HG03103 (cell line): ENCODE measurements at regions not wholly inside any gene's neighbourhood (a gene's known extent, or its start where the extent isn't known, plus 50 kb on each side); places are given as distances from the start of the nearest gene placed in this dataset.

ENCODE experiments used
- ATAC-seq: cut with Tn5 transposase; IDR thresholded peaks from one replicate; pipeline ENCODE4 v1.9.1; 2021; ENCODE audit warnings: low read depth; ENCODE audit not compliant: unreplicated experiment

GRCh38 chr5:114007678-114008077 is 354.2 kb upstream of the KCNN2 start:
- ATAC-seq: no peak

DNA sequence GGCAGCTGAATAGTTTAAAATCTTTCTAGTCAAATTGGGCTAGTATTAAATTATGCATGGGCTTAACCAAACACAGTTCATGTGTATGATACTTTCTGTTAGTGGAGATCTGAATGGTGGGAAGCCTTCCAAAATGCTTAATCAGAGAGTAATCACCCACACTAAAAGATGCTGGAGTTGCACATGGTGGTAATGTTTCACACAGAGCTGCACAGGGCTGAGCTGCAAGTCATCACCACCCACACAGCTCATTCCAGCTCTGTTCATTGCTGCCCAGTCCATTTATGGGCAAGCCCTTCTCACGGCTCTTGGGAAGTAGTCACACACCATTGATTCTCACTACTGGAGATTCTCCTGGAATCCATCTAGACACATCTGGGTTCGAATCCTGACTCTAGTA is 351.5 kb upstream of the KCNN2 start:
- no peak for ATAC-seq

- no peak for ATAC-seq
Observed at GRCh38 chr5:114018186-114018585, 343.7 kb upstream of the KCNN2 start.

DNA sequence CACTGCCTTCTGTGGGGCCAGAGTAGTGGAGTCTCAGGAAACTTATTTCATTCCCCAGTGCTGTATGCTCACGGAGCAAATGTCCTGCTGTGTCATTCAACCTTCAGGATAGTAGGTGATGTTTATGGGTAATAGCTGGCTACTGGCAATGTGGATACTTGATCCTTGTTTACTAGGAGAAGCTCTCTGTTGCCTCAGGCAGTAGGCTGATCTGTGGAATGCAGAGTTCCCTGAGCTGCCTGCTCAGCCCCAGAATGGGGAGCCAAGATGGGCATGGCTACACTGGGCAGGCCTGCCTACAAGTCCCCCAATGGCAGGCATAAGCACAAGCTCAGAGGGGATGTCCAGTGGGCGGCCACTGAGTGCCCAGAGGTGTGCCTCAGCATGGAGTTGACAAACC is 323.1 kb upstream of the KCNN2 start:
- ATAC-seq: no peak

GRCh38 chr5:114050087-114050486 is 311.8 kb upstream of the KCNN2 start:
- no peak for ATAC-seq

GRCh38 chr5:114053372-114053771 is 308.5 kb upstream of the KCNN2 start:
- ATAC-seq: no peak

DNA sequence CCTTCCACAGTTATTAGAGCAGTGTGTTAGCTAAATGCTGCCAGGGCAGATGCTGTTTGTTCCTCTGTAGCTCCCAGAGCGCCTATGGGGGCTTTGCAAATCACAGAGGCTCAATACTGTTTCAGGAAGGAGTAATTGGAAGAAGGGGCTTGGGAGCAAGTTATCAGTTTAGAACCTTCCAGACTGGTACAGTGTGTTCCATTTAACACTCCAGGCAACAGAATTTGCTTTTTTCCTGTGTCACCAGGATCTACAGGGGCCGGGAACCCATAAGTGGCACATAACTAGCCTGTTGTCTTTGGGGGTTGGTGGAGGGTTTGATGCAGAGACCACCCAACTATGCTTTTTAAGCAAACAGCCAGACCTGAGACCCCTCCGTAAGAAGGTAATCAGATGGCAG is 307.3 kb upstream of the KCNN2 start:
- ATAC-seq: no peak

DNA sequence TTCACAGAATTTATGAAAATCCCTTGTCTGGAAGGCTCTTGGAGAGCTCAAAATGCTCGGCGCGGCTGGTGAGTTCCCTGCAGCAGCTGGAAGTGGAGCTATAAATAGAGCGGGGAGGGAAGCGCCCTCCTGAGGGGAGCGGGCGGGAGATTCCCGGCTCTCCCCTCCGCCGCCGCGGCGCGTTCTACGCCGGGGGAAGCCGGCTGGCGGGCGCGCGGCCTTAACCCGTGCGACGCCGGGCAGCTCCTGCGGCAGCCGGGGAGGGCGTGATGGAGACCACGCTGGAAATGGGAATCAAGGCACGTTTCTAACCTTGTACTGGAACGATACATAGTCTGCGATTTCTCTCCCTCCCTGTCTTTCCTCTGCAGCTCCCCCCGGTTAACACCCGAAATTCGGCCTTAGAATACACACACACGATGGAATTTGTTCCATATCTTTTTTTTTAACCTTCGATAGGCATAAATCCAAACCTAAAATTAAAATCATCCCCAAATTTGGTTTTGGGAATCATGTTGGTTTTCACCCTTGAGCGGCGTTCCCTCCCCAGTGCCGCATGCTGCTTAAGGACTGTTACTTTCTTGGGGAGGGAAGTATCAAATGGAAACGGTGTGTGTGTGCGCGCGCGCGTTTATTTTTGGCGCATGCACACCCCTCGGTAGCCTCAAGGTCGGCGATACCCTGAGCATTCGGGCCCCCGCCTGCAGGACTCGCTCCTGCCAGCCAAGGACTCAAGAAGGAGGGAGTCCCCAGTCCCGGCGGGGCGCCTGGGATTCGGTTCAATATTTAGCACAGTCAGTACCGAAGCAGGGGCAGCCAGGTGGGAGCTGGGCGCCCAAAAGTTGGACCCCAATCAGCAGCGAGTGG is 306.3 kb upstream of the KCNN2 start:
- no peak for ATAC-seq

DNA sequence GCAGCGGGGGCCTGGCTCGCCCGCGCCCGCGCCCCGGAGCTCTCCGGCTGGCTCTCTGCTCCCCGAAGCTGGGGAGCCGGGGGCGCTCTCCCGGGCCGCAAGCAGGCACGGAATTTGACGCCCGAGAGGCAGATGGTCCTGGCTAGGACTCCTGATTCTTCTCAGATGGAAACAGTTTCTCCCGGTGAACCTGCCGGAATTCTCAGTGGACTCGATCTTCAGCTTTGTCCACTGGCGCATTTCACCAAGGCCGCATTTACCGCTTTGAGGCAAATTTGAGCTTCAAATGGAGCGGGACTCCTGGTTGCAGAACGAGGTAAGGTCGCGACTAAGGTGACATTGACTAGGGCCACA is 305.7 kb upstream of the KCNN2 start:
- no peak for ATAC-seq

DNA sequence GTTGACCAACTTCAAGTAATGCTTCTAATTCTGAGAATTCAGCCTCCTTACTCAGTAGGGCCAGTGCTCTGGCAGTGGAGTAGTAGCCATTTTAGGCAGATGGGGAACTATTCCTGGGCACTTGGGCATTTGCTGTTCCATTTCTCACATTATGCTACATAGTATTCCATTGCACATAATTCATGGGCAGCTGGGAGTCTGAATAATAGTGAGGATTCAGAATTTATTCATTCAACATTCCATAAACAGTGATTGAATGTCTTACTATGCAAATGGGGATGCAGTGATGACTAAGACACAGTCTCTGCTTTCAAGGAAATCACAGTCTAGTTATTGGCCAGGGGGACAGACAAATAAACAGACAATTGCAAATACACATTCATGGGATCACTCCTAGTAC is 301.0 kb upstream of the KCNN2 start:
- no peak for ATAC-seq

DNA sequence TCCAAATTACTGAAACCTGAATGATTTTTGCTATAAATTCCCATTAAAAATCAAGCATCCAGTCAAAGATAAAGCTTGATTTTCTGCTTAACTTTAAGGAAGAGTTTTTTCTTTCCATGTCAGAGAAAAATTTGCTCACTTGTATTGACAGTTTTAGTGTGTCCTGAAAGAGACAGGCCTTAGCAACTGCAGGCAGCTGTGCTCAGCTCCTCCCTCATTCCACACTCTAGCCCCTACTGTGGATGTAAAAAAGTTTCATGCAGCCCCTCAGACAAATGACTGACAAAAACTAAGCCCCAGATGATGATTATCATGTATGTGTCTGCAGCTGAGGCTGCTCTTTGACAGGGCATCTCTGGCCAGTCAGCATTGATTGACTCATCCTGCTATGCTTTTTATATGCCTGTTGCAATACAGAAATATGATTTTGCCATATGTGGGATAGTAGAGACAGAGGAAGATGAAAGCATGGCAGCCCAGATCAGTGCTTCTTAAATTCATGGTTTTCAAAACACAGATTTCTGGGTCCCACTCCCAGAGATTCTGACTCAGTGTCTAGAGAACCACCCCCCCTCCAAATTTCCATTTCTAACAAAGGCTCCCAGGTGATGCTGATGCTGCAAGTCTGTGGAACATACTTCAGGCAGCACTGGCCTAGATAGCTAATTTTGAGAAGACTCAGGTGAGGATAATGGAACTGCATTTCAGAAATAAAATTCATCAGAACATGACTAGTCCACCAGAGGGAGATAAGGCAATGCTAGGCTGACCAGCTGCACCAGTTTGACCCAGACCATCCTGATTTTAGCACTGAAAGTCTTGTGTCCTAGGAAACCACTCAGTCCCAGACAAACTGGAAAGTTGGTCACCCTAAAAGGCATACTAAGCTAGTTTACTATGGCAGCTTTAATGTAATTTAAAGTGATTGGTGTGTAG is 298.7 kb upstream of the KCNN2 start:
- no peak for ATAC-seq

- ATAC-seq: no peak
Observed at GRCh38 chr5:114065912-114066311, 296.0 kb upstream of the KCNN2 start.

DNA sequence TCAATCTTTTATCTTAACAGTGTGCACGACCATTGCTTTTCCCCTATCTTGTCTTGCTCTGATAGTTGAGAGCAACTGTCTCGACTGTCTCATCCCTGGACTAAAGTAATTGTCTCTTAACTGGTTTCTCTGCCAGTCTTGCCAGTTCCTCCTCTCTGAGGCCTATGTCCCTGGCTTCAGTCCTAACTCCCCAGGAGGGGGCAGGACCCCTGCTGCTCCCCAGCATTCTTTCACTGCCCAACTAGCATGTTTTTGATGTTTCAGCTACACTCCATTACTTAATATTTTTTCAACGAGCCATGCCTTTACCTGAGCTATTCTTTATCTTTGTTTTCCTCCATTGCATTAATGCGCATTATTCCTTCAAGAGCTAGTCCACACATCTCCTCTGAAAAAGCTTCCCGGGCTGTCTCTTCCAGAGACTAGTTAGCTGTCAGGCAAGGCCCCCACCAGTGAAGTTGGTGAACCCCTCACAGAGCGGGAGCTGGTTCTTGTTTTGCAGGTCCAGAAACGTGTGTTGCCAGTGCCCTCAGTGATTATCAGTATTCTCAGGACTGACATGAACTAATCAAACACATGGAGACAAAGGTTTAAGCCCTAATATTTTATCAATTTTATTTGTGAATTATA is 291.7 kb upstream of the KCNN2 start:
- ATAC-seq: no peak

- no peak for ATAC-seq
Observed at GRCh38 chr5:114089259-114089658, 272.6 kb upstream of the KCNN2 start.

- ATAC-seq: no peak
Observed at GRCh38 chr5:114097570-114097969, 264.3 kb upstream of the KCNN2 start.

GRCh38 chr5:114099161-114099560 is 262.7 kb upstream of the KCNN2 start:
- ATAC-seq: no peak

GRCh38 chr5:114101153-114101552 is 260.7 kb upstream of the KCNN2 start:
- peak; percentile 65 for ATAC-seq

GRCh38 chr5:114113604-114114003 is 248.3 kb upstream of the KCNN2 start:
- ATAC-seq: no peak

GRCh38 chr5:114116981-114117380 is 244.9 kb upstream of the KCNN2 start:
- ATAC-seq: no peak

GRCh38 chr5:114118511-114118910 is 243.4 kb upstream of the KCNN2 start:
- no peak for ATAC-seq

DNA sequence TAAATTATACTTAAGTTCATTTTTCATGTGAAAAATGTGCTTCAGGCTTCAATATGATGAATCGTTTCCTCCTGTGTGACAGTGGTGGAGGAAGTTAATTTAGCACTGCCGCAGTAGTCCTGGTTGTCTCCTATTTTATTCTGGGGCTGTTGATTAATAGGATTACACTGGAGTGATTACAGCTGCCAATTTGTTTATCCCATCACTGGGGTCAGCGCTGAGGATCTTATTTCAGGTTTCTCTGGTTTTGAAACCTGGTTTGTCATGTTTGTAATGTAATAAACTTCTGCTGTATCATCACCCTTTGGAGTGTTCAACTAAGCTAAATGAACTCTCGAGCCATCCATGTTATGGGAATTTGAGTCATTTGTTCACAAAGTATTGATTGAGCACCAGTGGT is 241.7 kb upstream of the KCNN2 start:
- ATAC-seq: no peak
